K562 (cell line): ENCODE measurements at regions not wholly inside any gene's neighbourhood (a gene's known extent, or its start where the extent isn't known, plus 50 kb on each side); places are given as distances from the start of the nearest gene placed in this dataset.

Source experiments
- ETV6 ChIP-seq, 3 experiments: fragments of 150-350 bp in 1 of 3; sonication (generic) in 1 of 3; formaldehyde crosslinking in 1 of 3; IDR thresholded peaks; 2 replicates each; pipeline versions ENCODE4 v1.6.1 to v1.8.0; 2014 to 2022; ENCODE audit warnings: borderline replicate concordance in 2 of 3, low read depth in 2 of 3, antibody characterized with exemption in 1 of 3, low read length in 1 of 3, mild to moderate bottlenecking in 1 of 3, missing genetic modification reagents in 1 of 3
- MTF1 ChIP-seq: fragments of 250-450 bp; sonication (Bioruptor Pico); IDR thresholded peaks from 2 replicates; pipeline ENCODE4 v1.9.0; 2021; ENCODE audit warnings: moderate library complexity, mild to moderate bottlenecking, inconsistent platforms, borderline replicate concordance
- TAF1 ChIP-seq: IDR thresholded peaks from 2 replicates; pipeline ENCODE4 v1.6.1; 2011; ENCODE audit warnings: mild to moderate bottlenecking, low read length, moderate library complexity; ENCODE audit not compliant: insufficient read depth, control insufficient read depth, severe bottlenecking; ENCODE audit errors: extremely low read depth

- TF ChIP-seq MTF1 (CRISPR knock-in tag) (no peak), TAF1 (no peak), ETV6 (IDR thresholded peaks at IDR 0.05; ENCODE audit: borderline replicate concordance in 1 of 2, low read depth in 2 of 2, low read length in 1 of 2) (no peak), ETV6 (CRISPR knock-in tag; IDR thresholded peaks at IDR 0.05; ENCODE audit: borderline replicate concordance) (no peak)
Observed at GRCh38 chr6:1018041-1018440, 293.9 kb upstream of the FOXQ1 start.
